Choroid plexus epithelial cell (primary cell): ENCODE measurements at regions not wholly inside any gene's neighbourhood (a gene's known extent, or its start where the extent isn't known, plus 50 kb on each side); places are given as distances from the start of the nearest gene placed in this dataset.
"Not testable (repeated sequence)": the region's sequence is repeated elsewhere in the genome, so short reads cannot be mapped to it uniquely, and the experiment has no call there.

Experiments
- DNase-seq: peaks from one replicate; pipeline ENCODE4 v3.0.0-alpha.2; 2010; ENCODE audit warnings: low read depth
- H3K4me3 ChIP-seq: 2 replicates; pipeline ENCODE4 v1.5.1; 2011; ENCODE audit warnings: low read depth, mild to moderate bottlenecking, control low read depth, low read length, moderate library complexity
- TF ChIP-seq, protein P1 (sequence below): conservative IDR thresholded peaks from 2 replicates; pipeline ENCODE4 v1.5.1; 2011; ENCODE audit warnings: low read depth, mild to moderate bottlenecking, control low read depth, inconsistent platforms, low read length, moderate library complexity

DNA sequence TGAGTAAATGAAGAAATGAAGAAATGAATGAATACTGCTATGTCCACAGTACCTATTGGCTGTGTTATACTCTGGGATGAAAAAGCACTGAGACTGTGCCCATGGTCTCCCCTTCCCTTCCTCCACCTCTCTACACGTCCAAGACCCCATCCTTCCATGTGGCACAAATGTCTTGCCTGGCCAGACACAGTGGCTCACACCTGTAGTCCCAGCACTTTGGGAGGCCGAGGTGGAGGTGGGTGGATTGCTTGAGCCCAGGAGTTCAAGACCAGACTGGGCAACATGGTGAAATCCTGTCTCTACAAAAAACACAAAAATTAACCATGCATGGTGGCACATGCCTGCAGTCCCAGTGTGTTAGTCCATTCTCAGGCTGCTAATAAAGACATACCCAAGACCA, 200.1 kb downstream of the FAM43A start:
- no peak overlapping the region for H3K4me3 ChIP-seq
- no peak for DNase-seq
- TF ChIP-seq, protein P1, sequence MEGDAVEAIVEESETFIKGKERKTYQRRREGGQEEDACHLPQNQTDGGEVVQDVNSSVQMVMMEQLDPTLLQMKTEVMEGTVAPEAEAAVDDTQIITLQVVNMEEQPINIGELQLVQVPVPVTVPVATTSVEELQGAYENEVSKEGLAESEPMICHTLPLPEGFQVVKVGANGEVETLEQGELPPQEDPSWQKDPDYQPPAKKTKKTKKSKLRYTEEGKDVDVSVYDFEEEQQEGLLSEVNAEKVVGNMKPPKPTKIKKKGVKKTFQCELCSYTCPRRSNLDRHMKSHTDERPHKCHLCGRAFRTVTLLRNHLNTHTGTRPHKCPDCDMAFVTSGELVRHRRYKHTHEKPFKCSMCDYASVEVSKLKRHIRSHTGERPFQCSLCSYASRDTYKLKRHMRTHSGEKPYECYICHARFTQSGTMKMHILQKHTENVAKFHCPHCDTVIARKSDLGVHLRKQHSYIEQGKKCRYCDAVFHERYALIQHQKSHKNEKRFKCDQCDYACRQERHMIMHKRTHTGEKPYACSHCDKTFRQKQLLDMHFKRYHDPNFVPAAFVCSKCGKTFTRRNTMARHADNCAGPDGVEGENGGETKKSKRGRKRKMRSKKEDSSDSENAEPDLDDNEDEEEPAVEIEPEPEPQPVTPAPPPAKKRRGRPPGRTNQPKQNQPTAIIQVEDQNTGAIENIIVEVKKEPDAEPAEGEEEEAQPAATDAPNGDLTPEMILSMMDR, result no peak

DNA sequence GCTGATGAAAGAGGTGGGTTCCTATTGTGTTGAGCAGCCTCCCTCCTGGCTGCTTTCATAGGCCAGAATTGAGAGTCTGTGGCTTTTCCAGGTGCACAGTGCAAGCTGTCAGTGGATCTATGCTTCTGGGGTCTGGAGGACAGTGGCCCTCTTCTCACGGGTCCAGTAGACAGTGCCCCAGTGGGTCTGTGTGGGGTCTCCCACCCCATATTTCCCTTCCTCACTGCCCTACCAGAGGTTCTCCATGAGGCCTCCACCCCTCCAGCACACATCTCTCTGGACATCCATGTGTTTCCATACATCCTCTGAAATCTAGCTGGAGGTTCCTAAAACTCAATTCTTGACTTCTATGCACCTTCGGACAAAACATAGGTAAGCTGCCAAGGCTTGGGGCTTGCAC, 201.2 kb downstream of the FAM43A start:
- DNase-seq, result no peak
- TF ChIP-seq, protein P1, result no peak
- no peak overlapping the region for H3K4me3 ChIP-seq

DNA sequence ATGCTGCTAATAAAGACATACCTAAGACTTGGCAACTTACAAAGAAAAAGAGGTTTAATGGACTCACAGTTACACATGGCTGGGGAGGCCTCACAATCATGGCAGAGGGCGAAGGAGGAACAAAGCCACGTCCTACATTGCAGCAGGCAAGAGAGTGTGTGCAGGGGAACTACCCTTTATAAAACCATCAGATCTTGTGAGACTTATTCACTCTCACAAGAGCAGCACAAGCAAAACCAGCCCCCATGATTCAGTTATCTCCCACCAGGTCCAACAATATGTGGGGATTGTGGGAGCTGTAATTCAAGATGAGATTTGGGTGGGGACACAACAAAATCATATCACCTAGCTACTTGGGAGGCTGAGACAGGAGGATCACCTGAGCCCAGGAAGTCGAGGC, 202.4 kb downstream of the FAM43A start:
- H3K4me3 ChIP-seq, DNase-seq: not testable (repeated sequence)

DNA sequence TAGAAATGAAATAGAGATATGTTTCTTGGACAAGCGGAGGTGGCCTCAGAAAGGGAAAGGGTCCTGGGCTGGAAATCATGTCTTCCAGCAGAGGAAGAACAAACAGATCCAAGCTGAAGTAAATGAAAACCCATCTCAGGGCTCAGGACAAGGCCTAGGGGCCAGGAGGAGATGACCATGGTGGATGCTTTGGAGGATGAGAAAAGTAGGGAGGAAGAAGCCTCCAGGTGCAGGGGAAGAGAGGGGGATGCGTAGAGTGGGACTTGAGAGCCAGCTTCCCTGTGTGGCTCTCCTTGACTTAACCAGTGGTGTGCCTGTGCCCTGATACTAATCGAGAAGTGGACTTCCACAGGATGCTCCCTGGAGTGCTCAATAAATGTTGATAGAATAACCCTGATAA, 203.2 kb downstream of the FAM43A start:
- TF ChIP-seq, protein P1, result no peak
- DNase-seq, result no peak
- H3K4me3 ChIP-seq, result no peak overlapping the region

DNA sequence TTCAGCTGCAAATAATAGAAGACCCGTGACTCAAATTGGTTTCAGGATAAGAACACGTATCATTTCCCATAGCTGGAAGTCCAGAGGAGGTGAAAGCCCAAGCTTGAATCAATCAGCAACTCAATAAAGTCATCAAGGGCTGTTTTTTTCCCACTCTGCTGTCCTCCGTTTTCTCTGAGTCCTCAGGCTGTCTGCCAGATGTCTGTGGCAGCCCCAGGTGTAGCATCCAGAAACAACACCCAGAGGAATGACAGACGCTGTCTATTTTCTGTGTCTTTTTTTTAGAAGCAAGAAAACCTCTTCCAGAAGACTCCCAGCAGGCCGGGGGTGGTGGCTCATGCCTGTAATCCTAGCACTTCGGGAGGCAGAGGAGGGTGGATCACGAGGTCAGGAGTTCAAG, 204.4 kb downstream of the FAM43A start:
- TF ChIP-seq, protein P1, result no peak
- no peak for DNase-seq

DNA sequence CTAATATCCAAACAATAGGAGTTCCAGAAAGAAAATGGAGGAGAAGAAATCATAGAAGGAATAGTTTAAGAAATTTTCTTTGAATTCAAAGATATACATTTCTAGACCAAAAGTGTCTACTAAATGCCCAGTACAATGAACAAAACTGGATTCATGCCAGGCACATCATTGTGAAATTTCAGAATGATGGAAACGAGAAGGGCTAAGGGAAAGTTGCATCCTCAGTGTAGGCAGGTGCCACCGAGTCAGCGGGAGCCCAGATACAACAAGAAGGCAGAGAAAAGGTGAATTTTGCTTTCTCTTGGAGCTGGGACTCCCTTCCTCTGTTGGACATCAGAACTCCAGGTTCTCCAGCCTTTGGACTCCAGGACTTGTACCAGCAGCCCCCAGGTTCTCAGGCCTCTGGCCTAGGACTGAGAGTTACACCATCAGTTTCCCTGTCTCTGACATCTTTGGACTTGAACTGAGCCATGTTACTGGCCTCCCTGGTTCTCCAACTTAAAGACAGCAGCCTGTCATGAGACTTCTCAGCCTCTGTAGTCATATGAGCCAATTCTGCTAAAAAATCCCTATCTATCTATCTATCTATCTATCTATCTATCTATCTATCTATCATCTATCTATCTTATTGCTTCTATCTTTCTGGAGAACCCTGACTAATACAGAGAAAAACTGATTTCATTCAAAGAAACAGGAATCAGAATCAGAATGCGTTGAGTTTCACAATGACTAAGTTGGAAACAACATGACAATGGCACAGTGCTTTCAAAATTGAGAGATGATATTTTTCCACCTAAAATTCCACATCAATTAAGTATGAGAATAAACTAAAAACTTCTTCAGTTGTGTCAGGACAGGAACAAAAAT, 207.7 kb downstream of the FAM43A start:
- no peak for DNase-seq

More for the DNA sequence above, 204.4 kb downstream of the FAM43A start:
- H3K4me3 ChIP-seq, result no peak overlapping the region

DNA sequence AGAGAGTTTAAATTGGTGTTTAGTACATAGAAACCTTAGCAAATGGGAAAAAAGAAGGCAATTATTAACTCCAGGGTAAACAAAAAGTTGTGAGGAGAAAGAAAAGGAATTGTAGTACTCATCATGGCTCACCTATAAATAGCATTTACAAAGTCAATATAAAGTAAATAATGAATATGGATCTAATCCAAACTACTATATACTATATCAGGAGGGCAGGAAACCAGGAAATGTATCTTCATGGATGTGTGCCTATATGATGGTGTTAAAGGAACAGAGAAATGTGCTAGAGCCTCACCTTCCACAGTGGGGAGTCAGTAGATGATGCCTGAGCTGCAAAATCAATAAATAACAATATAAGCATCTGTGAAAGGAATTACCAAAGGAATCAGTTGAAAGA, 208.9 kb downstream of the FAM43A start:
- DNase-seq, result no peak
- TF ChIP-seq, protein P1, result no peak

More for the DNA sequence above, 207.7 kb downstream of the FAM43A start:
- no peak overlapping the region for H3K4me3 ChIP-seq
- TF ChIP-seq, protein P1, result no peak

More for the DNA sequence above, 208.9 kb downstream of the FAM43A start:
- no peak overlapping the region for H3K4me3 ChIP-seq
